Activated CD8-positive, alpha-beta memory T cell treated with anti-CD3 and anti-CD28 coated beads, Interleukin-2, amount 50 U/mL, for 1 hour (primary cell): ENCODE measurements at regions not wholly inside any gene's neighbourhood (a gene's known extent, or its start where the extent isn't known, plus 50 kb on each side); places are given as distances from the start of the nearest gene placed in this dataset.

ENCODE experiments used
- DNase-seq: peaks from one replicate; pipeline ENCODE4 v3.0.0-alpha.2; 2020; ENCODE audit errors: extremely low read depth

DNA sequence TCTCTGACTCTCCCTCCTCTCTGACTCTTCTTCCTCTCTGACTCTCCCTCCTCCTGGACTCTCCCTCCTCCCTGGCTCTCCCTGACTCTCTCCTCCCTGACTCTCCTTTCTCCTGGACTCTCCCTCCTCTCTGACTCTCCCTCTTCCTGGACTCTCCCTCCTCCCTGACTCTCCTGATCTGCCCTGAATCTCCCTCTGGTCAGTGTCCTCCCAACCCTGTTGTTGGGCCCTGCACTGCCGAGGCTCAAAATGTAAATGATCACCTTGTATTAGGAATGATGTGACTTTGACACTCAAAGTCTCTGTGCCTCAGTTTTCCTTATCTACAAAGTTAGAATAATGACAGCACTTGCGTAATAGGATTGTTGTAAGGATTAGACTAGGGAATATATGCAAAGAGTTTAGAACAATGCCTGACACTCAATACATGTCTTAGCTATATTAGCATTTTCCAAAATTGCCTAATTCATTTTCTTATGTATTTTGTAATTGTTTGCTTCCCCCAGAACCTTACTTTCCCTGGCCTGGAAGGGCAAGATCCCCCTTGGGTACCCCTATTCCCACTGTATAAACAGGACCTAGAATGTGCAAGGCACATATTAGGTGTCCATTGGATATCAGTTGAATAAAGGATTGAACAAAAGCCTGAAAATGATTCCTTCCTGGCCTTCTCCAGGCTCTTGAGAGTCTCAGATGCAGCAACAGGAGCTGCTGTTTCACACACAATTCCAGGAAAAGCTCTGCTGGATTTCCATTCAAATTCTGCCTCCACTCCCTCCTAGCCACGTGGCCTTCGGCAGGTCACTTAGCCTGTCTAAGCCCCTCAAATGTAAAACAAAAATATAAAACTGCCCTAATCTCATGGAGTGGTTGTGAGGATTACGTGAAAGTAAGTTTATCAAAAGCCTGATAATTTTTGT is 170.1 kb downstream of the INHBB start:
- no peak for DNase-seq

DNA sequence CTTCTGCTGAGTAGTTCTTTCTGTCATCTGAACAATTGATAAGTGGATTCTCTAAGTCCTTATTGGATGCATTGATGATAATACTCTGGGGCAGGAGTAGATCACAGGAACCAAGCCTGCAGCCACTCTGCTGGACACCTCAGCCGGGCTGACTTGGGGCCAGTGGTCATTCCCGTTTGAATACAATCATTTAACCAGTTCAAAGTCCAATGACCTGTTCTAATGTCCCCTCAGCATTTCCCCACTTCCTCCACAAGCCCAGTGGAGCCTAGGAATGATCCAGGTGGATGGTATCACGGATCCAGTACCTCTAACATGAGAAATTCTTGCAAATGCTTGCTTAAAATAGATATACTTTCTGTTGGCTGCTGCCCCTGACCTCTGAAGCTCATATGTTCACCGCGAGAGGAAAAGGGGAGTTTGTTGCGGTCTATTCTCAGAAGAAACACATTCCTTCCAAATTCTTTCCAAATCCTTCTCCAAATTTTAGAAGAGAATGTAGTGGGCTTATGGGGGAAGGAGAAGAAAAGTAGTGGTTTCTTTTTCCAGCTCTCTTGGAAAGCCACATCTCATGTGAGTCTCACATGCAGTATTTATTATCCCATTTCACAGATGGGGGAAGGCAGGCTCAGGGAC is 170.9 kb downstream of the INHBB start:
- DNase-seq: no peak

- DNase-seq: no peak
Observed at GRCh38 chr2:120517751-120518469, 172.0 kb downstream of the INHBB start.

GRCh38 chr2:120518819-120519218 is 172.9 kb downstream of the INHBB start:
- DNase-seq: no peak

DNA sequence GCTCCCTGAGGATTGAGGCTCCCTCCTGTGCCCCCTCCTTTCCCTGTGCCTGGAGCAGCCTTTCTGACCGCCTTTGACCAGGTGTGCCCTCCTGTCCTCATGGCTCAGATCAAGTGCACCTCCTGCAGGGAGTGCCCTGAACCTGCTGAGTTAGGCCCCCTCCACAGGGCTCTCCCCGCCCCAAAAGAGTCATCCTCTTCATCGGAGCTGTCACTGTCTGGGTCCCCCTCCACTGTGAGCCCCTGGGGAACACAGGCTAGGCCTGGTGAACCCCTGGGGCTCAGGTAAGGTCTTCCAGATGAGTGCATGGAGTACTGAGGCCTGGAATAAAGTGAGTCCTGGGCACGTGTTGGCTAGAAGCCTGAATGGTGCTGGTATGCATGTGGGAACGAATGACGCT is 173.5 kb downstream of the INHBB start:
- no peak for DNase-seq

DNA sequence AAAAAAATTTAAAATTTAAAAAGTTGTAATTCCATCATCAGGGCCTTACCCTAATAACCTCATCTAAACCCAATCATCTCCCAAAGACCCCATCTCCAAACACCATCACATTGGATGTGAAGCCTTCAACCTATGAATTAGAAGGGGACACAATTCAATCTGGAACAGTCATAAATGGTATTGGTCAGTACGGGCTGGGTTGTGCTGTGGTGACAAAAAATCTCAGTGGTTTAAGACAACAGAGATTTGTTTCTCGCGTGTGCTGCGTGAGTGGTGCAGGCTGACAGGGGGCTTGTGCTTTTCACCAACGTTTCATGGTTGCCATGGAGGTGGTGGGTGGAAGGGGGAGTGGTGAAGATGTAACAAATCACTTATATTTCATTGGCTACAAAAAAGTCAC is 174.5 kb downstream of the INHBB start:
- DNase-seq: no peak

DNA sequence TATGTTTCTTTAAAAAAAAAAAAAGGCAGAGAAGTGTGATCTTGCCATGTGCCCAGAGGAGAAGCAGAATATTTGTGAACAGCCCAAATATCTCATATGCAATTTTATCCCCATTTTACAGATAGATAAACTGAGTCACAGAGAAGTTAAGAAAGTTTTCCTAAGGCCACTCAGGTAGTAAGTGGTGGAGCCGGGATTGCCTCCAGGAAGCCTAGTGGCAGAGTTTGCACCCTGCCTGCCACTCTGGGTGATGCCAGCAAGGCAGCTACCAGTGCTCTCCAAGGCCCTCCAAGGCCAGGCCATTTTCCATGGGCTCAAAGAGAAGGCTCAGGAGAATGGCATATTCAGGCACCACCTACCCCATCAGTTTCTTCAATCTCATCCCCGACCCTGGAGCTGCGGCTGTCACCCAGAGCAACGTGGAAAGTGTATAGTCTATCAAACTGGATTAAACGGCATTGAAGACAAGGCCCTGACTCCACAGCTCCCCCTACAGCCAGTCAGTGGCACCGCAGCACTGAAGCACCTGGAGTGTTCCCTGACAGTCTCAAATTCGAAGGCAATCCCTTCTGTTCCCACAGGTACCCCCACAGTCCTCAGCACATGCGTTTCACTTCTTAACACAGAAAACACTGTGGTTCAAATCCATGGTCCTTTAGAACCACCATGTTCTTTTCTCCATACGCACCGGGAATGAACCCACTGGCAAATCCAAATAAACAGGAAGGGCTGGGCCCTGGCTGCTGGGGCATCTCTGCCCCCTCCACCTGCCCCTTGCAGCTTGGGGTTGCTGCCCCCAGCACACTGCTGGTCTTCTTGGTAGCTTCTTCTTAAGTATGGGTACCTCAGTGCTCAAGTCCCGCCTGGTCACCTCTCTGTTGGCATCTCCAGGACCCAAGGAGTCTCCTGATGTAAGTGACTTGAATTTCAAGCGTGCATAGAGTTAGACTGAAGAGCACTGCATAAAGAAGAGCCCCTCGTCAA is 175.3 kb downstream of the INHBB start:
- DNase-seq: no peak

GRCh38 chr2:120522151-120522751 is 176.3 kb downstream of the INHBB start:
- no peak for DNase-seq

- DNase-seq: no peak
Observed at GRCh38 chr2:120523766-120524165, 177.8 kb downstream of the INHBB start.

- no peak for DNase-seq
Observed at GRCh38 chr2:120524174-120524573, 178.2 kb downstream of the INHBB start.

GRCh38 chr2:120525056-120526046 is 179.4 kb downstream of the INHBB start:
- no peak for DNase-seq

GRCh38 chr2:120526047-120526562 is 180.2 kb downstream of the INHBB start:
- no peak for DNase-seq

- DNase-seq: no peak
Observed at GRCh38 chr2:120526997-120527945, 181.3 kb downstream of the INHBB start.

GRCh38 chr2:120528051-120528692 is 182.2 kb downstream of the INHBB start:
- DNase-seq: no peak

DNA sequence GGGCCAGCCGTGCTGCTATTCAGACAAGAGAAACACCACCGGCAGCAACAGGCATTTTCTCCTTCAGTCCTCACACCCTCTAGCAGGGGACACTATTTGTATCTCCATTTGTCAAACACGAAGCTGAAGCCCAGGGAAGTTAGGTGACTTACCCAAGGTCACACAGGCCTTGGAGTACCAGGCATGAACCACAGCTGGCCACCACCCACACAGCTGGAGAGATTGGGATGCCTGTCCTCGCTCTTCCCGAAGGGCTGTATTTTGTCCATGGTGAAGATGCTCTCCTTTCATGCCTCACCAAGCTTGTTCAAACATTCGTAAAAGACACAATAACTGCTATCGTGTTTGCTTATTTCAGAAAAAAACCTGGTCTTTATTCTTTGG is 182.7 kb downstream of the INHBB start:
- no peak for DNase-seq

DNA sequence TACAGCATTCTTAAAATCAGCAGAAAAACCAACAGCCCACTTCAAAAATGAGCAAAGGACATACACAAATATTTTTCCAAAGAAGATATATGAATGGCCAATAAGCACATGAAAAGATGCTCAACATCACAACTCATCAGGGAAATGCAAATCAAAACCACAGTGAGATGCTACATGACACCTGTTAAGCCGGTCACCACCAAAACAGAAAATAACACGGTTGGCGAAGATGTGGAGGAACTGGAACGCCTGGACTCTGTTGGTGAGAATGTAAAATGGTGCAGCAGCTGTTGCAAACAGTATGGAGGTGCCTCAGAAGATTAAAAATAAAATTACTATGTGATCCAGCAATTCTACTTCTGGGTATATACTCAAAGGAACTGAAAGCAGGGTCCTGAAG is 184.8 kb downstream of the INHBB start:
- no peak for DNase-seq

DNA sequence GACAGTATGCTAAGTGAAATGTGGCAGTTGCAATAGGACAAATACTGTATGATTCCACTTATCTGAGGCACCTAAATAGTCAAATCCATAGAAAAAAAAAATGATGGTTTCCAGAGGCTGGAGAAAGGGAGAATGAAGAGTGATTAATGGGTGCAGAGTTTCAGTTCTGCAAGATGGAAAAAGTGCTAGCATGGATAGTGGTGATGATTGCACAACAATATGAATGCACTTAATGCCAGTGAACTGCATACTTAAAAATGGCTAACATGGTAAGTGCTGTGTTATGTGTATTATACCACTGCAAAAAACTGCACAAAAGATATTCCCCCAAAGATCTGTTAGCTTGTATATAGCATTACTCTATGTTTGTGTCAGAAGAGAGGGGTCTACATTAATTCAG is 185.4 kb downstream of the INHBB start:
- DNase-seq: no peak
